Brain microvascular endothelial cell (primary cell): ENCODE measurements at regions not wholly inside any gene's neighbourhood (a gene's known extent, or its start where the extent isn't known, plus 50 kb on each side); places are given as distances from the start of the nearest gene placed in this dataset.

Source experiments
- DNase-seq: peaks from one replicate; pipeline ENCODE4 v3.0.0-alpha.2; 2020
- H3K27ac ChIP-seq: fragments of 250-450 bp; sonication (Bioruptor Pico); 2 replicates; pipeline ENCODE4 v1.5.1; 2020; ENCODE audit warnings: mild to moderate bottlenecking, moderate library complexity
- H3K27me3 ChIP-seq: fragments of 250-450 bp; sonication (Bioruptor Pico); replicated peaks from 2 replicates; pipeline ENCODE4 v1.5.1; 2020; ENCODE audit warnings: mild to moderate bottlenecking
- H3K36me3 ChIP-seq: fragments of 250-450 bp; sonication (Bioruptor Pico); replicated peaks from 2 replicates; pipeline ENCODE4 v1.5.1; 2020; ENCODE audit warnings: mild to moderate bottlenecking
- H3K4me3 ChIP-seq: 2 replicates; pipeline ENCODE4 v1.5.1; 2011; ENCODE audit warnings: low read depth, mild to moderate bottlenecking, control low read depth, low read length, moderate library complexity
- CTCF ChIP-seq: IDR thresholded peaks from 2 replicates; pipeline ENCODE4 v1.5.1; 2011; ENCODE audit warnings: low read depth, mild to moderate bottlenecking, moderate library complexity, low read length, control low read depth, inconsistent platforms; ENCODE audit errors: missing control alignments
- in situ Hi-C: cut with HindIII; loops from 2 replicates; pipeline ENCODE4 v1.10.0; 2017; ENCODE audit warnings: low sequenced_read_pairs, low pct_ligation_motif_present

DNA sequence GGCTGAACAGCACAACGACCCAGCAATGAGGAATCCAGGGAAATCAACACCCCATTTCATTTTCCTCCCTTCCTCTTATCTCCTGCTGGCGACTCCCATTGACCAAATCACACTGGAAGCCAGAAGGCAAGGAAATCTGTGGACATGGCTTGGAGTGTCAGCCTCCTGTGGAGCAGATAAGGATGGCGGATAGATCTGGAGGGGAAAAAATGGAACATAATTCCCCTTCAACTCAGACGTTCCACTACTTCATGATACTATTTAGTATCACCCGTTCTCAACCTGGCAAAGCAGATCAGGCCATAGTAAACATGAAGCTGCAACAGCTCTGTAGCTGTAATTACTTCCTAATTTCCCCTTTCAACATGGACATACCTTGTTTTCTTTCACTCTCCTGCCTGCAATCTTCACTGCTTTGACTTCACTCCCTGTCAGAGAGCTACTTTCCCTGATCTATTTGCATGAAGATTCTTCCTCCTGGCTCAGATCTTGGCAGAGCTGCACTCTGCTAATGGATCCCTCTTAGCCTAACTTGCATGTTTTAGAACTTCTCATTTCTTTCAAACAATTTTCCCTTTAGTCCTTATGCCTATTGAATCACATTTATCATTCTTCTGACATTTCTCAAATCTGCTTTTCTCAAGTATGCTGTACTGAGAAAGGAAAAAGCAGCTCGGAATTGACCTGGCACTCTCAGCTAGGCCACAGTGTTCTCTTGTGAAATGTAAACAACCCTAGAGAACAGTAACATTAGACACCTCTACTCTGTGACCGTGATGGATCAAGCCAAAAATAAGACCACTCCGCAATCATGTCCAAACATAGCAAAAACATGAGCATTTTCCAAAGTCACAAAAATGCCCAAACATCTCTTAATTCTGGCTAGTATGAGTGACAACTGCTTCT lies 135.1 kb downstream of the ETNK1 start:
- Histone ChIP-seq H3K4me3 (no peak overlapping the region), H3K27ac (no peak overlapping the region), H3K27me3 (no peaks in the 10 kb centered on the region), H3K36me3 (no peaks in the 10 kb centered on the region)
- no peak for DNase-seq
- in situ Hi-C loops: no loop called here
- no peak for TF ChIP-seq CTCF

DNA sequence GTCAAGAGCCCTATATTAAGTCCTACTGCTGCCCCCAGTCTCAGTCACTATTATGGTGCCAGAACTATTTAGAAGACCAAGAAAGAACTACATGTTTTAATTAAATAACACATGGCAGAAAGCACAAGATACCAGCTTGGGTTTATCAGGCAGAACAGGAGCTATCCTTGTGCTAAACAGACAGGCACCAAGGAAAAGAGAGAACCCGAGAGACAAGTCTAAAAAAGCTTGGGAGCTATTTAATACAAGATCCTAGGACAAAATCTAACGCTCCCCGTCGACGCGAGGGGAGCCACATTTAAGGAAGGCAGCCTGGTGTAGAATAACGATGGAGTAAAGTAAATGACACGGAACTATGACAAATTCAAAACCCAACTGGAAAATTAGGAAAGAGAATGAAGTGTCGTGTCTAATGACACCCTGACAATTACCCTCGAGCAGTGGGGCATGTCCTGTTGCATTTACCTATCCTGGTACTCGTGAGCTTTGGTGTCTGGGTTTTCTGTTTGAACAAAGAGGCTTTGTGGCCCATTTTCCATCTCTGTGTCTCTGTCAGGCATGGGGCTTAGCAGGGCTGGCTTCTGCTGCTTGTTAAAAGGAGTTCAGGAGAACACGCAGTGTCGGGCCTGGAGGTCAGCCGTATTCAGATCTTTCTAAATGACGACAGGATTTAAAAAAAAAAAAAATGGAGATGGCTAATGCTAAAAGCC lies 140.6 kb downstream of the ETNK1 start:
- no peak for DNase-seq
- Histone ChIP-seq H3K27me3 (no peaks in the 10 kb centered on the region), H3K27ac (no peak overlapping the region), H3K4me3 (no peak overlapping the region), H3K36me3 (no peaks in the 10 kb centered on the region)
- in situ Hi-C loops: no loop called here
- no peak for TF ChIP-seq CTCF

GRCh38 chr12:22766911-22767420 lies 142.0 kb downstream of the ETNK1 start:
- TF ChIP-seq CTCF: no peak
- in situ Hi-C loops: no loop called here
- no peak overlapping the region for H3K4me3 ChIP-seq
- no peaks in the 10 kb centered on the region for H3K27me3 ChIP-seq
- H3K27ac ChIP-seq: no peak overlapping the region
- no peak for DNase-seq
- H3K36me3 ChIP-seq: no peaks in the 10 kb centered on the region

GRCh38 chr12:22781339-22781738 lies 156.4 kb downstream of the ETNK1 start:
- in situ Hi-C loops: no loop called here
- TF ChIP-seq CTCF: peak; percentile 10
- DNase-seq: no peak
- no peaks in the 10 kb centered on the region for H3K36me3 ChIP-seq
- no peaks in the 10 kb centered on the region for H3K27me3 ChIP-seq
- H3K27ac ChIP-seq: no peak overlapping the region
- H3K4me3 ChIP-seq: no peak overlapping the region

GRCh38 chr12:22787557-22787956 lies 162.6 kb downstream of the ETNK1 start:
- no peak overlapping the region for H3K27ac ChIP-seq
- H3K27me3 ChIP-seq: no peaks in the 10 kb centered on the region
- H3K36me3 ChIP-seq: no peaks in the 10 kb centered on the region
- no peak for TF ChIP-seq CTCF
- no peak for DNase-seq
- in situ Hi-C loops: no loop called here
- H3K4me3 ChIP-seq: no peak overlapping the region
